ENCODE measurements at regions not wholly inside any gene's neighbourhood (a gene's known extent, or its start where the extent isn't known, plus 50 kb on each side); places are given as distances from the start of the nearest gene placed in this dataset.

- no peak for TF ChIP-seq MYC (IDR thresholded peaks at IDR 0.05; ENCODE audit: low read depth, low read length)
- TF ChIP-seq CTCF (IDR thresholded peaks at IDR 0.05; ENCODE audit: extremely low read depth in 1 of 2, insufficient read depth in 1 of 2, low read depth in 1 of 2, low read length in 2 of 2), result no peak
- TF ChIP-seq POLR2AphosphoS5 (IDR thresholded peaks at IDR 0.05; ENCODE audit: insufficient read depth, low read depth, low read length), result no peak
- TF ChIP-seq POLR2A (IDR thresholded peaks at IDR 0.05; ENCODE audit: low read depth, low read length), result no peak
Measured at GRCh38 chr17:71978435-71978834, 142.4 kb upstream of the SOX9 start.

All from endothelial cell of umbilical vein (primary cell).